Breast epithelium (tissue), 3 donors: ENCODE measurements at regions not wholly inside any gene's neighbourhood (a gene's known extent, or its start where the extent isn't known, plus 50 kb on each side); places are given as distances from the start of the nearest gene placed in this dataset.

Experiments used
- POLR2A ChIP-seq: fragments of 450-650 bp; IDR thresholded peaks from one replicate; pipeline ENCODE4 v1.6.1; 2016; ENCODE audit warnings: antibody characterized with exemption, mild to moderate bottlenecking, moderate library complexity
- POLR2AphosphoS5 ChIP-seq, 3 donors: sonication (generic); formaldehyde crosslinking; IDR thresholded peaks; one replicate each; pipeline ENCODE4 v1.6.1; 2017; ENCODE audit warnings: antibody characterized with exemption in 3 of 3
- TF ChIP-seq, protein P1 (sequence below), 3 donors: fragments of 450-650 bp; IDR thresholded peaks; one replicate each; pipeline ENCODE4 v1.5.1; 2016 to 2017; ENCODE audit warnings: antibody characterized with exemption in 3 of 3, mild to moderate bottlenecking in 3 of 3, moderate library complexity in 3 of 3

GRCh38 chr22:49267996-49268395, 559.7 kb downstream of the BRD1 start:
- TF ChIP-seq, protein P1, sequence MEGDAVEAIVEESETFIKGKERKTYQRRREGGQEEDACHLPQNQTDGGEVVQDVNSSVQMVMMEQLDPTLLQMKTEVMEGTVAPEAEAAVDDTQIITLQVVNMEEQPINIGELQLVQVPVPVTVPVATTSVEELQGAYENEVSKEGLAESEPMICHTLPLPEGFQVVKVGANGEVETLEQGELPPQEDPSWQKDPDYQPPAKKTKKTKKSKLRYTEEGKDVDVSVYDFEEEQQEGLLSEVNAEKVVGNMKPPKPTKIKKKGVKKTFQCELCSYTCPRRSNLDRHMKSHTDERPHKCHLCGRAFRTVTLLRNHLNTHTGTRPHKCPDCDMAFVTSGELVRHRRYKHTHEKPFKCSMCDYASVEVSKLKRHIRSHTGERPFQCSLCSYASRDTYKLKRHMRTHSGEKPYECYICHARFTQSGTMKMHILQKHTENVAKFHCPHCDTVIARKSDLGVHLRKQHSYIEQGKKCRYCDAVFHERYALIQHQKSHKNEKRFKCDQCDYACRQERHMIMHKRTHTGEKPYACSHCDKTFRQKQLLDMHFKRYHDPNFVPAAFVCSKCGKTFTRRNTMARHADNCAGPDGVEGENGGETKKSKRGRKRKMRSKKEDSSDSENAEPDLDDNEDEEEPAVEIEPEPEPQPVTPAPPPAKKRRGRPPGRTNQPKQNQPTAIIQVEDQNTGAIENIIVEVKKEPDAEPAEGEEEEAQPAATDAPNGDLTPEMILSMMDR (IDR thresholded peaks at IDR 0.05) = no peak
- no peak for TF ChIP-seq POLR2AphosphoS5 (IDR thresholded peaks at IDR 0.05)
- no peak for TF ChIP-seq POLR2A
